ENCODE measurements at regions not wholly inside any gene's neighbourhood (a gene's known extent, or its start where the extent isn't known, plus 50 kb on each side); places are given as distances from the start of the nearest gene placed in this dataset.

DNA sequence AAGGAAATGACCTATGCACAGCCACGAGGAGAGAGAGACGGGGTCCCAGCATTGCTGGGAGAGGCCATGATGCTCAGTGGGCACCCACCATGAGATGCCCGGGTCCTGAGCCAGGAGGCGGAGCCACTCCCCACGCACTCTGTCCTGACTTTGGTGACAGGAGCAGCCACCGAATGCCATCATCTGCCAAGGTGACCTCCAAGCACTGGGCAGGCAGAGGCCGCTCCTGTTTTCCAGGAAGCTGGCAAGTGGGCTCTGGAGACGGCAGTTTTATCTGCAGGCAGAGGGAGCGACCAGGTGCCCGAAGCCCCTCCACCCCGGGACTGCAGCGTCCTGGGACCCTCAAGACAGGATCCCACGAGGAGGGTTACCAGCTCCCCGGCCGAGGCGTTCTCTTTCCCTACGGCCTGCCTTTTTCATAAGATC is 453.9 kb downstream of the BRD1 start:
- TF ChIP-seq, protein P1, sequence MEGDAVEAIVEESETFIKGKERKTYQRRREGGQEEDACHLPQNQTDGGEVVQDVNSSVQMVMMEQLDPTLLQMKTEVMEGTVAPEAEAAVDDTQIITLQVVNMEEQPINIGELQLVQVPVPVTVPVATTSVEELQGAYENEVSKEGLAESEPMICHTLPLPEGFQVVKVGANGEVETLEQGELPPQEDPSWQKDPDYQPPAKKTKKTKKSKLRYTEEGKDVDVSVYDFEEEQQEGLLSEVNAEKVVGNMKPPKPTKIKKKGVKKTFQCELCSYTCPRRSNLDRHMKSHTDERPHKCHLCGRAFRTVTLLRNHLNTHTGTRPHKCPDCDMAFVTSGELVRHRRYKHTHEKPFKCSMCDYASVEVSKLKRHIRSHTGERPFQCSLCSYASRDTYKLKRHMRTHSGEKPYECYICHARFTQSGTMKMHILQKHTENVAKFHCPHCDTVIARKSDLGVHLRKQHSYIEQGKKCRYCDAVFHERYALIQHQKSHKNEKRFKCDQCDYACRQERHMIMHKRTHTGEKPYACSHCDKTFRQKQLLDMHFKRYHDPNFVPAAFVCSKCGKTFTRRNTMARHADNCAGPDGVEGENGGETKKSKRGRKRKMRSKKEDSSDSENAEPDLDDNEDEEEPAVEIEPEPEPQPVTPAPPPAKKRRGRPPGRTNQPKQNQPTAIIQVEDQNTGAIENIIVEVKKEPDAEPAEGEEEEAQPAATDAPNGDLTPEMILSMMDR (CRISPR knock-in tag; IDR thresholded peaks at IDR 0.05) = no peak
- TF ChIP-seq SCMH1 (CRISPR knock-in tag; IDR thresholded peaks at IDR 0.05; ENCODE audit: borderline replicate concordance) (no peak), ELF1 (CRISPR knock-in tag; IDR thresholded peaks at IDR 0.05) (no peak), JUND (CRISPR knock-in tag; IDR thresholded peaks at IDR 0.05) (no peak), BRD4 (CRISPR knock-in tag; IDR thresholded peaks at IDR 0.05) (no peak), CBX2 (IDR thresholded peaks at IDR 0.05; ENCODE audit: low read depth, low read length) (no peak), CBX2 (CRISPR knock-in tag; IDR thresholded peaks at IDR 0.05; ENCODE audit: low read depth) (no peak), KDM5B (CRISPR knock-in tag; IDR thresholded peaks at IDR 0.05; ENCODE audit: borderline replicate concordance) (no peak)
- TF ChIP-seq, protein P2, sequence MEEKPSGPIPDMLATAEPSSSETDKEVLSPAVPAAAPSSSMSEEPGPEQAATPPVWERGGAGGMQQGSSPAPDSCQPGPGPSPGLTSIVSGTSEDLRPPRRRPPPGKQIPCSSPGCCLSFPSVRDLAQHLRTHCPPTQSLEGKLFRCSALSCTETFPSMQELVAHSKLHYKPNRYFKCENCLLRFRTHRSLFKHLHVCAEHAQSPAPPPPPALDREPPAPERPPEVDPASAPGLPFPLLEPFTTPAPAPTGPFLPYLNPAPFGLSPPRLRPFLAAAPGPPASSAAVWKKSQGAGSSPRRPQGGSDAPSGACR (CRISPR knock-in tag; IDR thresholded peaks at IDR 0.05) = no peak

All from HepG2 (cell line).